ENCODE measurements at regions not wholly inside any gene's neighbourhood (a gene's known extent, or its start where the extent isn't known, plus 50 kb on each side); places are given as distances from the start of the nearest gene placed in this dataset.
A peak's percentile ranks its signal among the peaks of the same experiment; 100 is the strongest.

DNA sequence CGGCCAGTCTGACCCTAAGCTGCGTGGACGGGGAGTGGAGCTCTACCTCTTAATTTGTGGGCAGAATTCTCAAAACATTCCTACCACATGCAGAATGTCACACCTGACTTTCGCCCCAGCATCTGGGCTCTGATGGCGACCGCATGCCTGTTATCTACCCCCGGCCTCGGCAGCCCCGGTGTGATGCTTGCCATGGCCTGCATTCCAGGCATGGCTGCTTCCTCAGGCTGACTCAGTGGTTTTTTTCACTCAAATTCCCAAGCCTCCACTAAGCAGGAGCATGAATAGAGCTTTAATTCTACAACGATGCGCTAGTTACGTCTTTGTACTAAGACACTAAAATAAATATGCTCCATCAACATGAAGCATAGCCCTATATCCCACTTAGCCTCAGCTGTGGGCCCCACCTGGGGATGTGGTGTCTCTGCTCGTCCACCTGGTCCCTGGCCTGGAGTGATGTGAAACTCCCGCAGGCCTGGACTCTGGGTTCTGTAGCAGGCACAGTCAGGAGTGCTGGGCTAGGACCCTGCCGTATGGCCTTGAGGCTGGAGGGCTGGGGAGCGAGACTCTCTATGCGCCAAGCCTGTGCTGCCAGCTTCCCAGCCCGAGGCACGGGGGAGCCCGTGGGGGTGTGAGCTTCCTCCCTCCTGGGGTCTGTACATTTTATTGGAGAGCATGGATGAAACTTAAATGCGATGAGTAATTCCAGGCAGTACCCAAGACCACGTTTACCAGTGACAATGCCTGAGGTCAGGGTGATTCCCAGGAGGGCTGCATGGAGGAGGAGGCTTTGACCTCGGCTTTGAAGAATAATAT lies 153.2 kb downstream of the CTTN start:
- peak overlapping the region; percentile 48 for H3K27ac ChIP-seq (ENCODE audit: low read depth, low read length)
- Mint-ChIP-seq H3K27me3 (ENCODE audit: low read depth, unreplicated experiment) (peaks cover 5% of the 10 kb centered on the region), H3K27ac (ENCODE audit: unreplicated experiment) (peak overlapping the region; percentile 36), H3K36me3 (ENCODE audit: low read depth, unreplicated experiment) (peaks cover 3% of the 10 kb centered on the region), H3K9me3 (ENCODE audit: unreplicated experiment) (no peaks in the 10 kb centered on the region), H3K4me3 (ENCODE audit: unreplicated experiment) (no peak overlapping the region), H3K4me1 (ENCODE audit: low read depth, unreplicated experiment) (peaks cover 10% of the 10 kb centered on the region)
- no peaks in the 10 kb centered on the region for H4K20me1 ChIP-seq (ENCODE audit: insufficient read depth, low read length)
- H3K4me1 ChIP-seq (ENCODE audit: insufficient read depth, low read length): peaks cover 16% of the 10 kb centered on the region
- no peaks in the 10 kb centered on the region for H3K36me3 ChIP-seq (ENCODE audit: insufficient read depth, low read length)
- DNase-seq (ENCODE audit: low read depth) (peak; percentile 78), FAIRE-seq (no peak)
- H3K4me2 ChIP-seq (ENCODE audit: low read length): peak overlapping the region; percentile 37
- TF ChIP-seq, protein P1, sequence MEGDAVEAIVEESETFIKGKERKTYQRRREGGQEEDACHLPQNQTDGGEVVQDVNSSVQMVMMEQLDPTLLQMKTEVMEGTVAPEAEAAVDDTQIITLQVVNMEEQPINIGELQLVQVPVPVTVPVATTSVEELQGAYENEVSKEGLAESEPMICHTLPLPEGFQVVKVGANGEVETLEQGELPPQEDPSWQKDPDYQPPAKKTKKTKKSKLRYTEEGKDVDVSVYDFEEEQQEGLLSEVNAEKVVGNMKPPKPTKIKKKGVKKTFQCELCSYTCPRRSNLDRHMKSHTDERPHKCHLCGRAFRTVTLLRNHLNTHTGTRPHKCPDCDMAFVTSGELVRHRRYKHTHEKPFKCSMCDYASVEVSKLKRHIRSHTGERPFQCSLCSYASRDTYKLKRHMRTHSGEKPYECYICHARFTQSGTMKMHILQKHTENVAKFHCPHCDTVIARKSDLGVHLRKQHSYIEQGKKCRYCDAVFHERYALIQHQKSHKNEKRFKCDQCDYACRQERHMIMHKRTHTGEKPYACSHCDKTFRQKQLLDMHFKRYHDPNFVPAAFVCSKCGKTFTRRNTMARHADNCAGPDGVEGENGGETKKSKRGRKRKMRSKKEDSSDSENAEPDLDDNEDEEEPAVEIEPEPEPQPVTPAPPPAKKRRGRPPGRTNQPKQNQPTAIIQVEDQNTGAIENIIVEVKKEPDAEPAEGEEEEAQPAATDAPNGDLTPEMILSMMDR (IDR thresholded peaks at IDR 0.05; ENCODE audit: insufficient read depth, low read depth, low read length): no peak
- TF ChIP-seq EZH2 (IDR thresholded peaks at IDR 0.05; ENCODE audit: insufficient read depth, low read length): no peak
- H3K9me3 ChIP-seq (ENCODE audit: insufficient read depth, low read depth, low read length): no peaks in the 10 kb centered on the region
- H2AFZ ChIP-seq (ENCODE audit: low read depth, low read length): peak overlapping the region; percentile 14
- H3K9ac ChIP-seq (ENCODE audit: low read length): no peak overlapping the region
- no peaks in the 10 kb centered on the region for H3K79me2 ChIP-seq (ENCODE audit: insufficient read depth, low read length)
- no peak overlapping the region for H3K4me3 ChIP-seq (ENCODE audit: insufficient read depth, low read depth, low read length)
- H3K27me3 ChIP-seq (ENCODE audit: insufficient read depth, low read length): no peaks in the 10 kb centered on the region

DNA sequence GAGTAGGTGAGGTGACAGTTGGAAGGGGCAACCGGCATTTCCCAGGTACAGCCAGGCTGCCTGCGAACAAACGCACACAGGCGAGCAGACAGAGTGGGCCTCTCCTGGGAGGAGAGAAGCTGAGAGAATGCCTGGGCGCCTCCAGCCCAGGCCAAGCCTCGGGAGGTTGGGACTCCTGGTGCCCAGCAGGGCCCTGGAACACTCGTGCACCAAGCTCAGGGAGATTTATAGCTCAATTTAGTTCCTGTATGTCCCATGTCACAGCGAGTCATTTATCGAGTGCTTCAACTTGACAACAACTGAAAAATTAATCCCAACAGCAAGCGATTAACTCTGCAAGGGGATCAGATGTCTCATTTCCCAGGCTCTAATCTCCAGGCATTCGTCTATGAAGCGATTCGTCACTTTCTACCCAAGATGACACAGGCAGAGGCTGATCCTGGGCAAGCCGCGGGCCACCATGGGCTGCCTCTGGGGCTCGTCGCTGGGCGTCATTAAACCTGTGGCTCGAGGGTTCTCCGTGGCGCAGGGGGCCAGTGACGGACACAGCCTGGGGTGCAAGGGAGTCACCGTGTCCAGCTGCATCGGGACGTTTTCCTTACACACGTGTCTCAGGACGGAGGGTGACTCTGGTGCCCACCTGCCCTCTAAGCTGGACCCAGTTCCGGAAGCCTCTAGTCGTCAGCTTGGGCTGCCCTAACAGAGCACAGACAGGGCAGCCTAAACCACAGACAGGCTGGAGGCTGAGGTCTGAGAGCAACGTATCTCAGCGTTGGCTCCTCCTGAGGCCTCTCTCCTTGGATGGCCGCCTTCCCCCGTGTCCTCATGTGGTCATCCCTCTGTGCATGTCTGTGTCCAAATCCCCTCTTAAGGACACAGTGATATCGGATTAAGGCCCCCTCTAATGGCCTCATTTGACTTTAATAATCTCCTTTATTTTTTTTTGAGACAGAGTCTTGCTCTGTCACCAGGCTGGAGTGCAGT lies 154.1 kb downstream of the CTTN start:
- Mint-ChIP-seq H3K27me3 (ENCODE audit: low read depth, unreplicated experiment) (peaks cover 5% of the 10 kb centered on the region), H3K4me3 (ENCODE audit: unreplicated experiment) (no peak overlapping the region), H3K4me1 (ENCODE audit: low read depth, unreplicated experiment) (peaks cover 12% of the 10 kb centered on the region), H3K27ac (ENCODE audit: unreplicated experiment) (peak overlapping the region; percentile 36), H3K36me3 (ENCODE audit: low read depth, unreplicated experiment) (peaks cover 3% of the 10 kb centered on the region), H3K9me3 (ENCODE audit: unreplicated experiment) (no peaks in the 10 kb centered on the region)
- no peaks in the 10 kb centered on the region for H3K9me3 ChIP-seq (ENCODE audit: insufficient read depth, low read depth, low read length)
- no peak overlapping the region for H2AFZ ChIP-seq (ENCODE audit: low read depth, low read length)
- H3K9ac ChIP-seq (ENCODE audit: low read length): no peak overlapping the region
- H3K4me3 ChIP-seq (ENCODE audit: insufficient read depth, low read depth, low read length): no peak overlapping the region
- no peak for FAIRE-seq
- no peaks in the 10 kb centered on the region for H3K27me3 ChIP-seq (ENCODE audit: insufficient read depth, low read length)
- no peaks in the 10 kb centered on the region for H3K36me3 ChIP-seq (ENCODE audit: insufficient read depth, low read length)
- H3K4me2 ChIP-seq (ENCODE audit: low read length): no peak overlapping the region
- no peak overlapping the region for H3K27ac ChIP-seq (ENCODE audit: low read depth, low read length)
- TF ChIP-seq, protein P1 (IDR thresholded peaks at IDR 0.05; ENCODE audit: insufficient read depth, low read depth, low read length): no peak
- no peak for TF ChIP-seq EZH2 (IDR thresholded peaks at IDR 0.05; ENCODE audit: insufficient read depth, low read length)
- H3K4me1 ChIP-seq (ENCODE audit: insufficient read depth, low read length): peaks cover 18% of the 10 kb centered on the region
- no peak for DNase-seq (ENCODE audit: low read depth)
- H4K20me1 ChIP-seq (ENCODE audit: insufficient read depth, low read length): no peaks in the 10 kb centered on the region
- no peaks in the 10 kb centered on the region for H3K79me2 ChIP-seq (ENCODE audit: insufficient read depth, low read length)
